Osteoblast (primary cell): ENCODE measurements at regions not wholly inside any gene's neighbourhood (a gene's known extent, or its start where the extent isn't known, plus 50 kb on each side); places are given as distances from the start of the nearest gene placed in this dataset.
A peak's percentile ranks its signal among the peaks of the same experiment; 100 is the strongest.
"Not testable (repeated sequence)": the region's sequence is repeated elsewhere in the genome, so short reads cannot be mapped to it uniquely, and the experiment has no call there.

Experiments
- DNase-seq: peaks from one replicate; pipeline ENCODE4 v3.0.0; 2011; ENCODE audit warnings: low spot score, mixed read lengths; ENCODE audit not compliant: insufficient read length; ENCODE audit errors: missing footprints
- H2AFZ ChIP-seq: 2 replicates; pipeline ENCODE4 v1.6.0; 2011; ENCODE audit warnings: mild to moderate bottlenecking, low read length
- H3K27ac ChIP-seq: 2 replicates; pipeline ENCODE4 v1.5.1; 2011; ENCODE audit warnings: mild to moderate bottlenecking, low read depth, low read length, moderate library complexity
- H3K27me3 ChIP-seq: 2 replicates; pipeline ENCODE4 v1.6.0; 2012; ENCODE audit warnings: mild to moderate bottlenecking, control low read depth, inconsistent platforms, low read length, moderate library complexity; ENCODE audit not compliant: insufficient read depth
- H3K36me3 ChIP-seq: 2 replicates; pipeline ENCODE4 v1.5.1; 2011; ENCODE audit warnings: mild to moderate bottlenecking, low read length, control low read depth, moderate library complexity; ENCODE audit not compliant: insufficient read depth
- H3K4me1 ChIP-seq: 2 replicates; pipeline ENCODE4 v1.5.1; 2011; ENCODE audit warnings: mild to moderate bottlenecking, low read length, control low read depth, moderate library complexity; ENCODE audit not compliant: insufficient read depth
- H3K4me2 ChIP-seq: 2 replicates; pipeline ENCODE4 v1.6.0; 2011; ENCODE audit warnings: mild to moderate bottlenecking, low read length; ENCODE audit not compliant: insufficient read depth
- H3K4me3 ChIP-seq: fragments of 200-600 bp; sonication (generic); 3 replicates; pipeline ENCODE4 v1.5.1; 2012; ENCODE audit warnings: mild to moderate bottlenecking, low read length, inconsistent platforms; ENCODE audit not compliant: insufficient read depth
- H3K79me2 ChIP-seq: 2 replicates; pipeline ENCODE4 v1.6.0; 2012; ENCODE audit warnings: mild to moderate bottlenecking, low read length, control low read depth, inconsistent platforms; ENCODE audit not compliant: insufficient read depth
- H3K9me3 ChIP-seq: 2 replicates; pipeline ENCODE4 v1.5.1; 2011; ENCODE audit warnings: low read depth, low read length, control low read depth
- H4K20me1 ChIP-seq: 2 replicates; pipeline ENCODE4 v1.6.0; 2012; ENCODE audit warnings: mild to moderate bottlenecking, low read length, control low read depth; ENCODE audit not compliant: insufficient read depth
- TF ChIP-seq, protein P1 (sequence below): IDR thresholded peaks from 2 replicates; pipeline ENCODE4 v1.5.1; 2011; ENCODE audit warnings: mild to moderate bottlenecking, low read depth, low read length, moderate library complexity; ENCODE audit errors: extremely low read depth

DNA sequence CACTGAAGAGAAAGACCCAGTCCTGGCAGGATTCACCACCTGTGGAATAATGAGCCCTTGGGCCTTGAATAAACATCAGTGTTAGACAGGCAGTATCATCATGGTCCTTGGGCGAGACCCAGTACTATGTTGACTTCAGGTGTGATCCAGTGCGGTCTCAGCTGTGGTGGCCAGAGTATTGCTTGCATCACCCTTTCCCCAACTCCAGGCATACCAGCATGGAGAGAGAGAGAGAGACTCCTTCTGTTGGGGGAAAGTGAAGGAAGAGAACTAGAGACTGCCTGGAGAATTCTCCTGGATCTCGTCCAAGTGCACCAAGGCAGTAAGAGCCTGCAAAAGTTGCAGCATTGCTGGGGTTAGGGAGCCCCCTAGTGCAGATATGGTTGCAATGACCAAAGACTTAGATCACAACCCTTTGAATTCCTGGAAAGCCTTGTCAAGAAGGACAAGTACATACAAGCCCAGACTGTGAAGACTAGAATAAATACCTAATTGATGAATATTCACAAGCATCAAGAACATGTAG lies 61.1 kb upstream of the VAMP7 start:
- TF ChIP-seq, protein P1, sequence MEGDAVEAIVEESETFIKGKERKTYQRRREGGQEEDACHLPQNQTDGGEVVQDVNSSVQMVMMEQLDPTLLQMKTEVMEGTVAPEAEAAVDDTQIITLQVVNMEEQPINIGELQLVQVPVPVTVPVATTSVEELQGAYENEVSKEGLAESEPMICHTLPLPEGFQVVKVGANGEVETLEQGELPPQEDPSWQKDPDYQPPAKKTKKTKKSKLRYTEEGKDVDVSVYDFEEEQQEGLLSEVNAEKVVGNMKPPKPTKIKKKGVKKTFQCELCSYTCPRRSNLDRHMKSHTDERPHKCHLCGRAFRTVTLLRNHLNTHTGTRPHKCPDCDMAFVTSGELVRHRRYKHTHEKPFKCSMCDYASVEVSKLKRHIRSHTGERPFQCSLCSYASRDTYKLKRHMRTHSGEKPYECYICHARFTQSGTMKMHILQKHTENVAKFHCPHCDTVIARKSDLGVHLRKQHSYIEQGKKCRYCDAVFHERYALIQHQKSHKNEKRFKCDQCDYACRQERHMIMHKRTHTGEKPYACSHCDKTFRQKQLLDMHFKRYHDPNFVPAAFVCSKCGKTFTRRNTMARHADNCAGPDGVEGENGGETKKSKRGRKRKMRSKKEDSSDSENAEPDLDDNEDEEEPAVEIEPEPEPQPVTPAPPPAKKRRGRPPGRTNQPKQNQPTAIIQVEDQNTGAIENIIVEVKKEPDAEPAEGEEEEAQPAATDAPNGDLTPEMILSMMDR, result peak; percentile 61
- Histone ChIP-seq H2AFZ (no peak overlapping the region), H3K36me3 (no peaks in the 10 kb centered on the region), H3K9me3 (no peaks in the 10 kb centered on the region), H3K79me2 (no peaks in the 10 kb centered on the region), H3K4me3 (no peak overlapping the region), H3K4me1 (no peaks in the 10 kb centered on the region), H3K27ac (no peak overlapping the region), H3K27me3 (no peaks in the 10 kb centered on the region), H4K20me1 (no peaks in the 10 kb centered on the region), H3K4me2 (no peak overlapping the region)
- peak; percentile 26 for DNase-seq

DNA sequence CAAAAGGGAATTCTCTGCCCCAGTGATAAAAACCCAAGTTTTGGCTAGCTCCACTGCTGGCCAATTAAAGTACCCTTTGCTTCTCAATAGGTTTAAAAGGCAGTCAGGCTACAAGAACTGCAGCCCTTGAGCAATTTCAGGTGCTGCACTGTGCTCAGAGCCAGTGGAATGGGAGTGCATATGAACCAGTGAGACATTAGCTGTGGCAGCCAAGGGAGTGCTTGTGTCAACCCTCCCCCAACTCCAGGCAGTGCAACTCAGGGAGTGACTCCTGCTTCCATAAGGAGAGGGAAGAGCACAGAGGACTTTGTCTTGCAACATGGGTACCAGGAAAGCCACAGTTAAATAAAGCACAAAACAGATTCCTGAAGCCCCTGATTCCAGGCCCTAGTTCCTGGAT lies 61.6 kb upstream of the VAMP7 start:
- H3K36me3 ChIP-seq, result no peaks in the 10 kb centered on the region
- H3K4me2 ChIP-seq, result no peak overlapping the region
- no peak overlapping the region for H2AFZ ChIP-seq
- H3K9me3 ChIP-seq, result no peaks in the 10 kb centered on the region
- no peak overlapping the region for H3K4me3 ChIP-seq
- TF ChIP-seq, protein P1, result no peak
- H3K27me3 ChIP-seq, result no peaks in the 10 kb centered on the region
- H4K20me1 ChIP-seq, result no peaks in the 10 kb centered on the region
- H3K4me1 ChIP-seq, result no peaks in the 10 kb centered on the region
- H3K27ac ChIP-seq, result no peak overlapping the region
- DNase-seq, result no peak
- no peaks in the 10 kb centered on the region for H3K79me2 ChIP-seq

DNA sequence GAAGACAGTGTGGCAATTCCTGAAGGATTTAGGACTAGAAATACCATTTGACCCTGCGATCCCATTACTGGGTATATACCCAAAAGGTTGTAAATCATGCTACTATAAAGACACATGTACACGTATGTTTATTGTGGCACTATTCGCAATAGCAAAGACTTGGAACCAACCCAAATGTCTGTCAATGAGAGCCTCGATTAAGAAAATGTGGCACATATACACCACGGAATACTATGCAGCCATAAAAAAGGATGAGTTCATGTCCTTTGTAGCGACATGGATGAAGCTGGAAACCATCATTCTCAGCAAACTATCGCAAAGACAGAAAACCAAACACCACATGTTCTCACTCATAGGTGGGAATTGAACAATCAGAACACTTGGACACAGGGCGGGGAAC lies 66.8 kb upstream of the VAMP7 start:
- H3K9me3 ChIP-seq, H3K27ac ChIP-seq, H3K4me2 ChIP-seq, H3K4me3 ChIP-seq, H3K36me3 ChIP-seq, H3K4me1 ChIP-seq, DNase-seq, H3K27me3 ChIP-seq, H4K20me1 ChIP-seq, H2AFZ ChIP-seq, H3K79me2 ChIP-seq: not testable (repeated sequence)

DNA sequence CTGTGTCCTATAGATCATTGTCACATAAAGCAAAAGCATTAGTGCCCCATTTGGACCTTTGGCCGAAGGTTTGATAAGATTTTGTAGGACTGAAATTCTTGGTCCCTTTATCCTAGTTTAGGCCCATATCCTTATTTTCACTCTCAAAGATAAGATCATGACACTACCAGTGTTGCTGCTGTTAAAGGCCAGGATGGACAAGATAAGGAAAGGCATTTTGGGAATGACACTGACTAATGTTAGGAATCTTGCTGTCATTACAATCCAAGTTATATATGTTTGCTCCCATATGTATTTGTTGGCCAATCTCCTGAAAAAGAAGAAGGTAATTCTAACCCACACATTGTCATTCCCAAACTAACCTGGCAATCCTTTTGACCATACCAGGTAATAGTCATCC lies 101.3 kb upstream of the VAMP7 start:
- no peak for DNase-seq
- no peak overlapping the region for H3K4me2 ChIP-seq

More for the DNA sequence above, 101.3 kb upstream of the VAMP7 start:
- Histone ChIP-seq H2AFZ (no peak overlapping the region), H3K4me3 (no peak overlapping the region), H3K36me3 (no peaks in the 10 kb centered on the region), H4K20me1 (no peaks in the 10 kb centered on the region), H3K27ac (no peak overlapping the region), H3K27me3 (no peaks in the 10 kb centered on the region), H3K4me1 (no peaks in the 10 kb centered on the region), H3K9me3 (no peaks in the 10 kb centered on the region), H3K79me2 (no peaks in the 10 kb centered on the region)
- TF ChIP-seq, protein P1, result no peak
